ENCODE measurements at regions not wholly inside any gene's neighbourhood (a gene's known extent, or its start where the extent isn't known, plus 50 kb on each side); places are given as distances from the start of the nearest gene placed in this dataset.

- TF ChIP-seq SCRT1 (tag by site-specific recombination; IDR thresholded peaks at IDR 0.05; ENCODE audit: borderline replicate concordance) (no peak), TCF7L2 (IDR thresholded peaks at IDR 0.05; ENCODE audit: borderline replicate concordance, low read depth, low read length) (no peak)
- TF ChIP-seq, protein P1, sequence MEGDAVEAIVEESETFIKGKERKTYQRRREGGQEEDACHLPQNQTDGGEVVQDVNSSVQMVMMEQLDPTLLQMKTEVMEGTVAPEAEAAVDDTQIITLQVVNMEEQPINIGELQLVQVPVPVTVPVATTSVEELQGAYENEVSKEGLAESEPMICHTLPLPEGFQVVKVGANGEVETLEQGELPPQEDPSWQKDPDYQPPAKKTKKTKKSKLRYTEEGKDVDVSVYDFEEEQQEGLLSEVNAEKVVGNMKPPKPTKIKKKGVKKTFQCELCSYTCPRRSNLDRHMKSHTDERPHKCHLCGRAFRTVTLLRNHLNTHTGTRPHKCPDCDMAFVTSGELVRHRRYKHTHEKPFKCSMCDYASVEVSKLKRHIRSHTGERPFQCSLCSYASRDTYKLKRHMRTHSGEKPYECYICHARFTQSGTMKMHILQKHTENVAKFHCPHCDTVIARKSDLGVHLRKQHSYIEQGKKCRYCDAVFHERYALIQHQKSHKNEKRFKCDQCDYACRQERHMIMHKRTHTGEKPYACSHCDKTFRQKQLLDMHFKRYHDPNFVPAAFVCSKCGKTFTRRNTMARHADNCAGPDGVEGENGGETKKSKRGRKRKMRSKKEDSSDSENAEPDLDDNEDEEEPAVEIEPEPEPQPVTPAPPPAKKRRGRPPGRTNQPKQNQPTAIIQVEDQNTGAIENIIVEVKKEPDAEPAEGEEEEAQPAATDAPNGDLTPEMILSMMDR (tag by site-specific recombination; IDR thresholded peaks at IDR 0.05): no peak
Measured at GRCh38 chr7:153507885-153508284, 544.3 kb upstream of the DPP6 start.
